CD4-positive, CD25-positive, alpha-beta regulatory T cell (primary cell): ENCODE measurements at regions not wholly inside any gene's neighbourhood (a gene's known extent, or its start where the extent isn't known, plus 50 kb on each side); places are given as distances from the start of the nearest gene placed in this dataset.

ENCODE experiments used
- ATAC-seq, 2 donors: fragments of 150-1000 bp; cut with Tn5 transposase; one replicate each; pipeline ENCODE4 v1.10.0; 2021; ENCODE audit warnings: low read depth in 2 of 2, moderate number of reproducible peaks in 2 of 2, moderate library complexity in 1 of 2
- DNase-seq, 3 donors: peaks; one replicate each; pipeline versions ENCODE4 v3.0.0 to v3.0.0-alpha.2; 2012 to 2022; ENCODE audit warnings: mixed read lengths in 1 of 3
- H3K27ac ChIP-seq: one replicate; pipeline ENCODE4 v1.7.0; 2013; ENCODE audit warnings: mild to moderate bottlenecking, low read length; ENCODE audit not compliant: insufficient read depth, poor library complexity, severe bottlenecking
- H3K27me3 ChIP-seq: one replicate; pipeline ENCODE4 v1.7.0; 2013; ENCODE audit warnings: low read length; ENCODE audit not compliant: control insufficient read depth, insufficient read depth
- H3K36me3 ChIP-seq: one replicate; pipeline ENCODE4 v1.7.0; 2013; ENCODE audit warnings: mild to moderate bottlenecking, low read length, moderate library complexity; ENCODE audit not compliant: control insufficient read depth, insufficient read depth
- H3K4me1 ChIP-seq: 2 replicates; pipeline ENCODE4 v1.7.0; 2013; ENCODE audit warnings: mild to moderate bottlenecking, low read length; ENCODE audit not compliant: insufficient read depth, control insufficient read depth, poor library complexity, severe bottlenecking
- H3K4me3 ChIP-seq: one replicate; pipeline ENCODE4 v1.7.0; 2013; ENCODE audit warnings: low read depth, mild to moderate bottlenecking, low read length, moderate library complexity
- H3K9me3 ChIP-seq, 2 experiments: 1 replicate in 1 of 2; 2 replicates in 1 of 2; pipeline ENCODE4 v1.7.0; 2013; ENCODE audit warnings: low read length in 2 of 2, mild to moderate bottlenecking in 1 of 2, moderate library complexity in 1 of 2; ENCODE audit not compliant: control insufficient read depth in 2 of 2
- H3K27ac Mint-ChIP-seq, 3 donors: one replicate each; pipeline ENCODE4 v1.8.0; 2020 to 2022; ENCODE audit warnings: mild to moderate bottlenecking in 3 of 3, mixed read lengths in 3 of 3, moderate library complexity in 2 of 3
- H3K27me3 Mint-ChIP-seq: one replicate; pipeline ENCODE4 v1.8.0; 2022; ENCODE audit warnings: mild to moderate bottlenecking, mixed read lengths
- H3K36me3 Mint-ChIP-seq: one replicate; pipeline ENCODE4 v1.8.0; 2020; ENCODE audit warnings: mixed read lengths
- H3K4me1 Mint-ChIP-seq, 4 donors: one replicate each; pipeline ENCODE4 v1.8.0; 2020 to 2022; ENCODE audit warnings: mixed read lengths in 4 of 4, mild to moderate bottlenecking in 1 of 4
- H3K4me3 Mint-ChIP-seq, 4 donors: one replicate each; pipeline ENCODE4 v1.8.0; 2020 to 2022; ENCODE audit warnings: mild to moderate bottlenecking in 4 of 4, mixed read lengths in 4 of 4, moderate library complexity in 3 of 4
- H3K9me3 Mint-ChIP-seq, 7 donors: one replicate each; pipeline ENCODE4 v1.8.0; 2020 to 2022; ENCODE audit warnings: mixed read lengths in 7 of 7, mild to moderate bottlenecking in 3 of 7, moderate library complexity in 2 of 7

GRCh38 chr22:27097506-27097905 lies 440.1 kb downstream of the MIAT start:
- Mint-ChIP-seq H3K36me3 (no peaks in the 10 kb centered on the region), H3K9me3 (peaks cover 0 to 3% (median 0%) of the 10 kb centered on the region in 7 donors), H3K27ac (no peak overlapping the region), H3K27me3 (peaks cover 3% of the 10 kb centered on the region), H3K4me1 (no peaks in the 10 kb centered on the region), H3K4me3 (no peak overlapping the region)
- Histone ChIP-seq H3K4me3 (no peak overlapping the region), H3K27me3 (no peaks in the 10 kb centered on the region), H3K27ac (no peak overlapping the region), H3K9me3 (no peaks in the 10 kb centered on the region), H3K4me1 (no peaks in the 10 kb centered on the region), H3K36me3 (no peaks in the 10 kb centered on the region)
- DNase-seq (no peak), ATAC-seq (no peak)

- Mint-ChIP-seq H3K27me3 (peaks cover 4% of the 10 kb centered on the region), H3K4me1 (no peaks in the 10 kb centered on the region), H3K4me3 (no peak overlapping the region), H3K36me3 (no peaks in the 10 kb centered on the region), H3K27ac (no peak overlapping the region), H3K9me3 (peaks cover 0 to 3% (median 0%) of the 10 kb centered on the region in 7 donors)
- ATAC-seq (no peak), DNase-seq (no peak)
- no peaks in the 10 kb centered on the region for H3K9me3 ChIP-seq
- H3K4me3 ChIP-seq, result no peak overlapping the region
- H3K27me3 ChIP-seq, result no peaks in the 10 kb centered on the region
- no peak overlapping the region for H3K27ac ChIP-seq
- no peaks in the 10 kb centered on the region for H3K4me1 ChIP-seq
- H3K36me3 ChIP-seq, result no peaks in the 10 kb centered on the region
Observed at GRCh38 chr22:27097933-27098332, 440.5 kb downstream of the MIAT start.

GRCh38 chr22:27099946-27100722 lies 442.7 kb downstream of the MIAT start:
- no peak overlapping the region for H3K4me3 ChIP-seq
- no peaks in the 10 kb centered on the region for H3K36me3 ChIP-seq
- Mint-ChIP-seq H3K27me3 (peaks cover 4% of the 10 kb centered on the region), H3K4me3 (no peak overlapping the region), H3K9me3 (peaks cover 0 to 3% (median 0%) of the 10 kb centered on the region in 7 donors), H3K36me3 (no peaks in the 10 kb centered on the region), H3K4me1 (no peaks in the 10 kb centered on the region), H3K27ac (no peak overlapping the region)
- H3K4me1 ChIP-seq, result no peaks in the 10 kb centered on the region
- no peaks in the 10 kb centered on the region for H3K9me3 ChIP-seq
- H3K27me3 ChIP-seq, result no peaks in the 10 kb centered on the region
- no peak overlapping the region for H3K27ac ChIP-seq
- ATAC-seq (no peak), DNase-seq (no peak)

- Histone ChIP-seq H3K9me3 (no peaks in the 10 kb centered on the region), H3K27ac (no peak overlapping the region), H3K4me1 (no peaks in the 10 kb centered on the region), H3K27me3 (no peaks in the 10 kb centered on the region), H3K36me3 (no peaks in the 10 kb centered on the region), H3K4me3 (no peak overlapping the region)
- ATAC-seq (no peak), DNase-seq (no peak)
- Mint-ChIP-seq H3K4me1 (no peaks in the 10 kb centered on the region), H3K4me3 (no peak overlapping the region), H3K27me3 (peaks cover 4% of the 10 kb centered on the region), H3K36me3 (no peaks in the 10 kb centered on the region), H3K27ac (no peak overlapping the region), H3K9me3 (peaks cover 0 to 3% (median 0%) of the 10 kb centered on the region in 7 donors)
Observed at GRCh38 chr22:27100789-27101188, 443.4 kb downstream of the MIAT start.

GRCh38 chr22:27101288-27101687 lies 443.9 kb downstream of the MIAT start:
- no peak overlapping the region for H3K4me3 ChIP-seq
- no peak overlapping the region for H3K4me3 Mint-ChIP-seq
- no peaks in the 10 kb centered on the region for H3K36me3 ChIP-seq
- H3K27me3 Mint-ChIP-seq, result peaks cover 4% of the 10 kb centered on the region
- H3K4me1 Mint-ChIP-seq, result no peaks in the 10 kb centered on the region
- no peak overlapping the region for H3K27ac ChIP-seq
- no peaks in the 10 kb centered on the region for H3K27me3 ChIP-seq
- H3K36me3 Mint-ChIP-seq, result no peaks in the 10 kb centered on the region
- ATAC-seq (no peak), DNase-seq (no peak)
- H3K27ac Mint-ChIP-seq, result no peak overlapping the region
- no peaks in the 10 kb centered on the region for H3K4me1 ChIP-seq
- H3K9me3 Mint-ChIP-seq, result peaks cover 0 to 3% (median 0%) of the 10 kb centered on the region in 7 donors
- no peaks in the 10 kb centered on the region for H3K9me3 ChIP-seq

GRCh38 chr22:27104449-27104848 lies 447.1 kb downstream of the MIAT start:
- H3K36me3 Mint-ChIP-seq, result no peaks in the 10 kb centered on the region
- H3K4me3 ChIP-seq, result no peak overlapping the region
- no peaks in the 10 kb centered on the region for H3K4me1 ChIP-seq
- no peaks in the 10 kb centered on the region for H3K36me3 ChIP-seq
- H3K4me3 Mint-ChIP-seq, result no peak overlapping the region
- no peak overlapping the region for H3K27ac ChIP-seq
- peaks cover 4% of the 10 kb centered on the region for H3K27me3 Mint-ChIP-seq
- H3K9me3 ChIP-seq, result no peaks in the 10 kb centered on the region
- no peaks in the 10 kb centered on the region for H3K4me1 Mint-ChIP-seq
- H3K27ac Mint-ChIP-seq, result no peak overlapping the region
- no peaks in the 10 kb centered on the region for H3K27me3 ChIP-seq
- peaks cover 0 to 4% (median 3%) of the 10 kb centered on the region in 7 donors for H3K9me3 Mint-ChIP-seq
- DNase-seq (no peak), ATAC-seq (no peak)

- Mint-ChIP-seq H3K27me3 (peaks cover 4% of the 10 kb centered on the region), H3K4me3 (no peak overlapping the region), H3K36me3 (no peaks in the 10 kb centered on the region), H3K27ac (no peak overlapping the region), H3K4me1 (no peaks in the 10 kb centered on the region), H3K9me3 (peaks cover 0 to 4% (median 3%) of the 10 kb centered on the region in 7 donors)
- Histone ChIP-seq H3K9me3 (no peaks in the 10 kb centered on the region), H3K27ac (no peak overlapping the region), H3K36me3 (no peaks in the 10 kb centered on the region), H3K27me3 (no peaks in the 10 kb centered on the region), H3K4me3 (no peak overlapping the region), H3K4me1 (no peaks in the 10 kb centered on the region)
- DNase-seq, result no peak
- ATAC-seq, result no peak
Observed at GRCh38 chr22:27105142-27106025, 448.0 kb downstream of the MIAT start.
